ENCODE measurements at regions not wholly inside any gene's neighbourhood (a gene's known extent, or its start where the extent isn't known, plus 50 kb on each side); places are given as distances from the start of the nearest gene placed in this dataset.

- no peak overlapping the region for H3K27ac ChIP-seq
- no peak for TF ChIP-seq CTCF (conservative IDR thresholded peaks at IDR 0.05)
Measured at GRCh38 chr7:79973455-79973854, 161.2 kb upstream of the GNAI1 start.

GRCh38 chr7:79971058-79971457 lies 163.6 kb upstream of the GNAI1 start:
- no peak for TF ChIP-seq CTCF (conservative IDR thresholded peaks at IDR 0.05)
- no peak for TF ChIP-seq ZFX (IDR thresholded peaks at IDR 0.05)
- no peak overlapping the region for H3K27ac ChIP-seq

GRCh38 chr7:79968894-79969293 lies 165.7 kb upstream of the GNAI1 start:
- no peak for TF ChIP-seq ZFX (IDR thresholded peaks at IDR 0.05)
- no peak for TF ChIP-seq CTCF (conservative IDR thresholded peaks at IDR 0.05)
- H3K27ac ChIP-seq, result no peak overlapping the region

GRCh38 chr7:79968077-79968648 lies 166.5 kb upstream of the GNAI1 start:
- H3K27ac ChIP-seq, result no peak overlapping the region
- TF ChIP-seq ZFX (IDR thresholded peaks at IDR 0.05) (no peak), CTCF (conservative IDR thresholded peaks at IDR 0.05) (no peak)

- no peak for TF ChIP-seq CTCF (conservative IDR thresholded peaks at IDR 0.05)
- no peak for TF ChIP-seq ZFX (IDR thresholded peaks at IDR 0.05)
- no peak overlapping the region for H3K27ac ChIP-seq
Measured at GRCh38 chr7:79965946-79966345, 168.7 kb upstream of the GNAI1 start.

- no peak overlapping the region for H3K27ac ChIP-seq
- no peak for TF ChIP-seq CTCF (conservative IDR thresholded peaks at IDR 0.05)
- TF ChIP-seq ZFX (IDR thresholded peaks at IDR 0.05), result no peak
Measured at GRCh38 chr7:79964463-79964862, 170.2 kb upstream of the GNAI1 start.

- H3K27ac ChIP-seq, result no peak overlapping the region
- TF ChIP-seq ZFX (IDR thresholded peaks at IDR 0.05) (no peak), CTCF (conservative IDR thresholded peaks at IDR 0.05) (no peak)
Measured at GRCh38 chr7:79953130-79953529, 181.5 kb upstream of the GNAI1 start.

Measured in C4-2B (cell line).